SK-N-SH treated with all-trans-retinoic acid at 6 μM for 48 hours (cell line): ENCODE measurements at regions not wholly inside any gene's neighbourhood (a gene's known extent, or its start where the extent isn't known, plus 50 kb on each side); places are given as distances from the start of the nearest gene placed in this dataset.
"Not testable (repeated sequence)": the region's sequence is repeated elsewhere in the genome, so short reads cannot be mapped to it uniquely, and the experiment has no call there.

ENCODE experiments used
- CSDC2 ChIP-seq: fragments of 250-450 bp; sonication (Bioruptor Pico); IDR thresholded peaks from 2 replicates; pipeline ENCODE4 v1.5.0; 2020; ENCODE audit warnings: mild to moderate bottlenecking, moderate library complexity
- ISL1 ChIP-seq: fragments of 250-450 bp; sonication (Bioruptor Pico); IDR thresholded peaks from 2 replicates; pipeline ENCODE4 v2.1.2; 2022; ENCODE audit warnings: mild to moderate bottlenecking, moderate library complexity
- PPARA ChIP-seq: fragments of 250-450 bp; sonication (Bioruptor Pico); IDR thresholded peaks from 2 replicates; pipeline ENCODE4 v1.5.0; 2020; ENCODE audit warnings: mild to moderate bottlenecking, borderline replicate concordance
- ZC3H10 ChIP-seq: fragments of 250-450 bp; sonication (Bioruptor Pico); IDR thresholded peaks from 2 replicates; pipeline ENCODE4 v1.5.1; 2021; ENCODE audit warnings: mild to moderate bottlenecking, moderate library complexity
- ZFP3 ChIP-seq: fragments of 250-450 bp; sonication (Bioruptor Pico); IDR thresholded peaks from 2 replicates; pipeline ENCODE4 v1.5.0; 2020; ENCODE audit warnings: mild to moderate bottlenecking, moderate library complexity
- ZFP30 ChIP-seq: fragments of 450-650 bp; formaldehyde crosslinking; IDR thresholded peaks from 2 replicates; pipeline ENCODE4 v1.5.0; 2022; ENCODE audit warnings: mild to moderate bottlenecking, moderate library complexity
- ZNF565 ChIP-seq: fragments of 450-650 bp; formaldehyde crosslinking; conservative IDR thresholded peaks from 2 replicates; pipeline ENCODE4 v1.5.0; 2020; ENCODE audit warnings: low read depth, mild to moderate bottlenecking, moderate library complexity
- TF ChIP-seq, protein P1 (sequence below): fragments of 250-450 bp; sonication (Bioruptor Pico); IDR thresholded peaks from 2 replicates; pipeline ENCODE4 v1.8.0; 2020; ENCODE audit warnings: mild to moderate bottlenecking, moderate library complexity, borderline replicate concordance
- TF ChIP-seq, protein P2 (sequence below): fragments of 250-450 bp; sonication (Bioruptor Pico); IDR thresholded peaks from 2 replicates; pipeline ENCODE4 v1.5.1; 2020; ENCODE audit warnings: low read depth, mild to moderate bottlenecking, moderate library complexity

DNA sequence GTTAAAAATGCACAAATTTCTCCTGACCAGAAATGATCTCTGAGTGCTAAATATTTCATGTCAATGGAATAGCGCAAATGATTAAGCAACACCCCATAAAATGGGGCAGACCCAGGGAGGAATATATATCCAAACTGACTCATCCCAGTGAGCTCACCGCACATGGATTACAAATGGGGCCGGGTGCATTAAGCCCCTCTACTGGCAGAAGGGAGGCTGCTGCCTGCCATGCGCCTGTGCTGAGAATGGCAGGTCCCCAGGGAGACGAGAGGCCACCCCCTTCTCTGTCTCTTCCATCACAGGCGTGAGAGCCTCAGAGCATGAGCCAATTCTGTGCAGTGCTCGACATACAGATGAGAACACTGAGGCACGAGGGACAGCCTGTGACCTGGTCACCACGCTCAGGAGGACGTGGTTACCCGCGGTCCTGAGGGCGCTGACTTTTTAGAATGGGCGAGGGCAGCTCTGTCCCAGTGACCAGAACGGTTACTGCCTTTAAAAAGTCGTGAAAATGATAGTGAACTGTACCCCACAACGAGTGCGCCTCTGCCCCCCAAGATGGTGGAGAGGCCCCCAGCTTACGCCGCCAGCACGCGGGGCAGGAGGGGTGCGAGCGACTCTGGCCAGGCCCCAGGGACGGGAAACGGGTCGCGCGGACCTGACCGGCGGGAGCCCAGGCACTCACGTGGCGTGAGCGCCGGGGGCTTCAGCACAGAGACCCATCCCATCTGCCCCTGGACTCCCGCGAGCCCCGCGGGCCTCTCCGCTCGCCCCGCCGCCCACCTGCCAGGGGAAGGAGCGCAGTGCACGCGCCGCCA is 130.2 kb upstream of the ALDH3B2 start:
- TF ChIP-seq ISL1; ZC3H10 (CRISPR knock-in tag); PPARA (CRISPR knock-in tag); ZFP30 (CRISPR knock-in tag); ZNF565; CSDC2 (CRISPR knock-in tag); ZFP3 (CRISPR knock-in tag): not testable (repeated sequence)
- TF ChIP-seq, protein P1, sequence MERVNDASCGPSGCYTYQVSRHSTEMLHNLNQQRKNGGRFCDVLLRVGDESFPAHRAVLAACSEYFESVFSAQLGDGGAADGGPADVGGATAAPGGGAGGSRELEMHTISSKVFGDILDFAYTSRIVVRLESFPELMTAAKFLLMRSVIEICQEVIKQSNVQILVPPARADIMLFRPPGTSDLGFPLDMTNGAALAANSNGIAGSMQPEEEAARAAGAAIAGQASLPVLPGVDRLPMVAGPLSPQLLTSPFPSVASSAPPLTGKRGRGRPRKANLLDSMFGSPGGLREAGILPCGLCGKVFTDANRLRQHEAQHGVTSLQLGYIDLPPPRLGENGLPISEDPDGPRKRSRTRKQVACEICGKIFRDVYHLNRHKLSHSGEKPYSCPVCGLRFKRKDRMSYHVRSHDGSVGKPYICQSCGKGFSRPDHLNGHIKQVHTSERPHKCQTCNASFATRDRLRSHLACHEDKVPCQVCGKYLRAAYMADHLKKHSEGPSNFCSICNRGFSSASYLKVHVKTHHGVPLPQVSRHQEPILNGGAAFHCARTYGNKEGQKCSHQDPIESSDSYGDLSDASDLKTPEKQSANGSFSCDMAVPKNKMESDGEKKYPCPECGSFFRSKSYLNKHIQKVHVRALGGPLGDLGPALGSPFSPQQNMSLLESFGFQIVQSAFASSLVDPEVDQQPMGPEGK: not testable (repeated sequence)
- TF ChIP-seq, protein P2, sequence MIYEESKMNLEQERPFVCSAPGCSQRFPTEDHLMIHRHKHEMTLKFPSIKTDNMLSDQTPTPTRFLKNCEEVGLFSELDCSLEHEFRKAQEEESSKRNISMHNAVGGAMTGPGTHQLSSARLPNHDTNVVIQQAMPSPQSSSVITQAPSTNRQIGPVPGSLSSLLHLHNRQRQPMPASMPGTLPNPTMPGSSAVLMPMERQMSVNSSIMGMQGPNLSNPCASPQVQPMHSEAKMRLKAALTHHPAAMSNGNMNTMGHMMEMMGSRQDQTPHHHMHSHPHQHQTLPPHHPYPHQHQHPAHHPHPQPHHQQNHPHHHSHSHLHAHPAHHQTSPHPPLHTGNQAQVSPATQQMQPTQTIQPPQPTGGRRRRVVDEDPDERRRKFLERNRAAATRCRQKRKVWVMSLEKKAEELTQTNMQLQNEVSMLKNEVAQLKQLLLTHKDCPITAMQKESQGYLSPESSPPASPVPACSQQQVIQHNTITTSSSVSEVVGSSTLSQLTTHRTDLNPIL (CRISPR knock-in tag): not testable (repeated sequence)
